ENCODE measurements at regions not wholly inside any gene's neighbourhood (a gene's known extent, or its start where the extent isn't known, plus 50 kb on each side); places are given as distances from the start of the nearest gene placed in this dataset.
"Not testable (repeated sequence)": the region's sequence is repeated elsewhere in the genome, so short reads cannot be mapped to it uniquely, and the experiment has no call there.

DNA sequence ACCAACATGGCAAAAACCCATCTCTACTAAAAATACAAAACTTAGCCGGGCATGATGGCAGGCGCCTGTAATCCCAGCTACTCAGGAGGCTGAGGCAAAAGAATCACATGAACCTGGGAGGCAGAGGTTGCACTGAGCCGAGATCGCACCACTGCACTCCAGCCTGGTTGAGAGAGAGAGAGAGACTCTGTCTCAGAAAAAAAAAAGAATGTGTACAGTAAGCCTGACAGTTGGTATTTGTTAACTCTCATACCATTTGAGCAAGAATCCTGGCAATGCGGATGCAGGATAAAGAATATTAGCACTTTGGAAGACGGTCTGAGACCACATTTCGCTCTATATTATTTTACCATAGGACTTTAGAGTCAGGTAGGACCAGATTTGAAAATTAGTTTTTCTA lies 140.0 kb upstream of the ZNF648 start:
- DNase-seq; H3K27ac ChIP-seq (ENCODE audit: insufficient read depth, low read length, poor library complexity, severe bottlenecking); H3K36me3 ChIP-seq (ENCODE audit: control insufficient read depth, insufficient read depth, low read length); H3K4me3 ChIP-seq (ENCODE audit: insufficient read depth, low read depth, low read length, poor library complexity, severe bottlenecking); H3K9me3 ChIP-seq (ENCODE audit: control insufficient read depth, low read length); H3K4me1 ChIP-seq (ENCODE audit: control insufficient read depth, insufficient read depth, low read length, poor library complexity, severe bottlenecking); H3K27me3 ChIP-seq (replicated peaks; ENCODE audit: control insufficient read depth, insufficient read depth, low read length, poor library complexity, severe bottlenecking): not testable (repeated sequence)

DNA sequence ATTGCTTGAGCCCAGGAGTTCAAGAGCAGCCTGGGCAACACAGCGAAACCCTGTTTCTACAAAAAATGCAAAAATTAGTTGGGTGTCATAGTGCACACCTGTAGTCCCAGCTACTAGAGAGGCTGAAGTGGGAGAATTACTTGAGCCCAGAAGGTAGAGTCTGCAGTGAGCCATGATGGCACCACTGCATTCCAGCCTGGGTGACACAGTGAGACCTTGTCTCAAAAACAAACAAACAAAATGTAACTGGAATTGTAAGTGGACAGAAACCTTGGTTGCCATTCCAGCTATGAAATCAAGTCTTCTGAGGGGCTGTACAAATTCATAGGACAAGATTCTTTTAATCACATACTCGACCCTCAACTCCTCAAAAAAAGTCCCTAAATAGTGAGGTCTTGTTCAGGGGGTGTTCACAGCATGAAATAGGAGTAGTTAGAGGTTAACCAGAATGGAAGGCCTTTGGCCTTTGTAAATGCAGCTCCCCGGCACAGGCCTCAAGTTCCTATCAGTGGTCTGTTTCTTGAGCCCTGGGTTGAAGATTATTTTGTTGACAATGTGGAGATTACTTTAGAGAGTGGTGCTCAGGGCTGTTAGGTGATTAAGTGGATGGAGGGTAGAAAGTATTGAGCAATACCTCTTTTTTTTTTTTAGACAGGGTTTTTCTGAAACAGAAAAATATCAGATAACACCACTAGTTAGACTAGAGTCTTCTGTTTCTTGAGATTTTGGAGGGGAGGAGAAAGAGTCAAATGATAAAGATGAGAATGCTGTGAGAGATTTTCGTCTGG lies 138.7 kb upstream of the ZNF648 start:
- H3K4me1 ChIP-seq (ENCODE audit: control insufficient read depth, insufficient read depth, low read length, poor library complexity, severe bottlenecking): no peaks in the 10 kb centered on the region
- no peak overlapping the region for H3K4me3 ChIP-seq (ENCODE audit: insufficient read depth, low read depth, low read length, poor library complexity, severe bottlenecking)
- no peak overlapping the region for H3K27ac ChIP-seq (ENCODE audit: insufficient read depth, low read length, poor library complexity, severe bottlenecking)
- H3K27me3 ChIP-seq (replicated peaks; ENCODE audit: control insufficient read depth, insufficient read depth, low read length, poor library complexity, severe bottlenecking): no peaks in the 10 kb centered on the region
- H3K9me3 ChIP-seq (ENCODE audit: control insufficient read depth, low read length): no peaks in the 10 kb centered on the region
- no peaks in the 10 kb centered on the region for H3K36me3 ChIP-seq (ENCODE audit: control insufficient read depth, insufficient read depth, low read length)
- DNase-seq: no peak

DNA sequence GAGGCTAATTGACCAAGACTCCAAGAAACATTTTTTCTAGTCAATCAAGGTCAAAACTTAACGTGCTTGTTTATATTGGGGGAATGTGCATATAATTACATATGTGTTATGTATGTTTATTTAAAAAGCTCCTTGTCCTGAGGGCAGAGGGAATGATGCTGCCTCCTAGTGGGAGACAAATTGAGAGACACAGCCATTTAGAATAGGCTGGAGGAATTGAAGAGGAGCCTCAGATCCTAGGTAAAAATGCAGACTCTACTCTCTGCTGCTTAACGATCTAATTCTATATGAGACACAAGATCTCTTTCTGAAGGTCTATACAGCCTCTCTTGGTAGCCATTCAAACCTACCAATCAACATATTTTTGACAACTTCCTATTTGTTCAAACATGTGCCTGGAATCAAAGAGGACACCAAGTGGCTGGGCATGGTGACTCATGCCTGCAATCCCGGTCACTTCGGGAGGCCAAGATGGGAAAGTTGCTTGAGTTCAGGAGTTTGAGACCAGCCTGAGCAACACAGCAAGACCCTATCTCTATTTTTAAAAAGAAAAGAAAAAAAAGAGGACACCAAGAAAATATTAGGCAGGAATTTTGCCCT lies 136.6 kb upstream of the ZNF648 start:
- Histone ChIP-seq H3K4me1 (ENCODE audit: control insufficient read depth, insufficient read depth, low read length, poor library complexity, severe bottlenecking) (no peaks in the 10 kb centered on the region), H3K27ac (ENCODE audit: insufficient read depth, low read length, poor library complexity, severe bottlenecking) (no peak overlapping the region), H3K4me3 (ENCODE audit: insufficient read depth, low read depth, low read length, poor library complexity, severe bottlenecking) (no peak overlapping the region), H3K9me3 (ENCODE audit: control insufficient read depth, low read length) (no peaks in the 10 kb centered on the region), H3K36me3 (ENCODE audit: control insufficient read depth, insufficient read depth, low read length) (no peaks in the 10 kb centered on the region), H3K27me3 (replicated peaks; ENCODE audit: control insufficient read depth, insufficient read depth, low read length, poor library complexity, severe bottlenecking) (no peaks in the 10 kb centered on the region)
- DNase-seq: no peak

DNA sequence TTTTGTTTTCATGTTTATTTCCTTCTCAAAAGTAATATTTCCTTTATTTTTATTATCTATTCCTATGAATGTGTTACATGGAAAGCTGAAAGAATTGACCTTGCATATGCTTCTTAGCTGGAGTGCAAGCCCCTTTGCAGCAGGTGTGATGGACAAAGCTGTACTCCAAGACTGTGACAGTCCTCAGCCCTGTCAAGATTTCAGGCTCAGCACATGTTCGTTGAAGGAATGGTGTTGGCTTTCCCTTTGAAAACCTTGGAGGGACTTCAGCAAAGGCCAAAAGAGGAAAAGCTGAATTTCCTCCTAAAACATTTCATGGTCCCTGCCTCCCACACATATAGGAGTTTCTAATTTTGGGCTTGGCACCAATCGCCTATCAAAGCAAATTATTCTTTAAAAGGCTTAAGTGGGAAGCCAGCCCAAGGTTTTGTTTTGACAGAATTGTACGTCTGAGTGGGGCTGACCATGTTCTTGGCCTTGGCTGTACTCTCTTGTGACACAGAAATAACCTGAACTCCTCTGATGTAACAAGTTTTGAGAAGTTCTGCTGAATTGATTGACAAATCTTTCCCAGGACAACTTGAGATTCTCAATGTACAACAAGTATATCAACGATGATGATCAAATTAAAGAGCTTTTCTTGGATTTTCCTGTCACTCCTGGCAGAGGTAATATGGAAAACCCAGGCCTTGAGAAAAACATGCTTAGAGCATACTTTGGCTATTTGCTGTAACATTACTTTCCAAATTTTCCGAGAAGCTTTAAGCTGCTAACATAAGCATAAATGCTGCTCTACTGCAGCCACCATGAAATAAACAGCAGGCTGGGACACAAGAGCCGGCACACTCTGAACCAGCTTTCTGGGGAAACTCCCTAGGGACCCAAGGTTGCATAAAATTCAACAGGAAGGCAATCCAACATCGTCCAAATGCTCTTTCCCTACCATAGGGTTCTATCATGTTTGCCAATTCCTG lies 135.7 kb upstream of the ZNF648 start:
- peak in 1 of 3 donors; percentile 1 for DNase-seq
- H3K4me1 ChIP-seq (ENCODE audit: control insufficient read depth, insufficient read depth, low read length, poor library complexity, severe bottlenecking): no peaks in the 10 kb centered on the region
- no peaks in the 10 kb centered on the region for H3K27me3 ChIP-seq (replicated peaks; ENCODE audit: control insufficient read depth, insufficient read depth, low read length, poor library complexity, severe bottlenecking)
- no peaks in the 10 kb centered on the region for H3K9me3 ChIP-seq (ENCODE audit: control insufficient read depth, low read length)
- H3K36me3 ChIP-seq (ENCODE audit: control insufficient read depth, insufficient read depth, low read length): no peaks in the 10 kb centered on the region
- no peak overlapping the region for H3K27ac ChIP-seq (ENCODE audit: insufficient read depth, low read length, poor library complexity, severe bottlenecking)
- H3K4me3 ChIP-seq (ENCODE audit: insufficient read depth, low read depth, low read length, poor library complexity, severe bottlenecking): no peak overlapping the region

DNA sequence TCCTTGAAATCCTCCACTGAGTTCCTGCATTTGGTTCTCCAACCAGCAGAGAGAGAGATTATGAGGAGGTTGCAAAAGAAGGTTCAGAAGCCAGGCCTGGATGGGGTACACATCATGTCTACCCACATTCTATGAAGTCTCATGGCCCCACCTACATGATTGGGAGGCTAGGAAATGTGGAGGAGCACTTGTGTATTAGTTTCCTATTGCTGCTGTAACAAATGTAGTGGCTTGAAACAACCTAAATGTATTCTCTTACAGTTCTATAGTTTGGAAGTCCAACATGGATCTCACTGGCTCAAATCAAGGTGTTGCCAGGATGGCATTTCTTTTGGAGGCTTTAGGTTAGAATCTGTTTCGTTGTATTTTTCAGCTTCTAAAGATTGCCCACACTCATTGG lies 134.2 kb upstream of the ZNF648 start:
- no peaks in the 10 kb centered on the region for H3K27me3 ChIP-seq (replicated peaks; ENCODE audit: control insufficient read depth, insufficient read depth, low read length, poor library complexity, severe bottlenecking)
- no peak for DNase-seq
- no peak overlapping the region for H3K4me3 ChIP-seq (ENCODE audit: insufficient read depth, low read depth, low read length, poor library complexity, severe bottlenecking)
- no peaks in the 10 kb centered on the region for H3K36me3 ChIP-seq (ENCODE audit: control insufficient read depth, insufficient read depth, low read length)
- H3K27ac ChIP-seq (ENCODE audit: insufficient read depth, low read length, poor library complexity, severe bottlenecking): no peak overlapping the region
- H3K4me1 ChIP-seq (ENCODE audit: control insufficient read depth, insufficient read depth, low read length, poor library complexity, severe bottlenecking): no peaks in the 10 kb centered on the region
- no peaks in the 10 kb centered on the region for H3K9me3 ChIP-seq (ENCODE audit: control insufficient read depth, low read length)

DNA sequence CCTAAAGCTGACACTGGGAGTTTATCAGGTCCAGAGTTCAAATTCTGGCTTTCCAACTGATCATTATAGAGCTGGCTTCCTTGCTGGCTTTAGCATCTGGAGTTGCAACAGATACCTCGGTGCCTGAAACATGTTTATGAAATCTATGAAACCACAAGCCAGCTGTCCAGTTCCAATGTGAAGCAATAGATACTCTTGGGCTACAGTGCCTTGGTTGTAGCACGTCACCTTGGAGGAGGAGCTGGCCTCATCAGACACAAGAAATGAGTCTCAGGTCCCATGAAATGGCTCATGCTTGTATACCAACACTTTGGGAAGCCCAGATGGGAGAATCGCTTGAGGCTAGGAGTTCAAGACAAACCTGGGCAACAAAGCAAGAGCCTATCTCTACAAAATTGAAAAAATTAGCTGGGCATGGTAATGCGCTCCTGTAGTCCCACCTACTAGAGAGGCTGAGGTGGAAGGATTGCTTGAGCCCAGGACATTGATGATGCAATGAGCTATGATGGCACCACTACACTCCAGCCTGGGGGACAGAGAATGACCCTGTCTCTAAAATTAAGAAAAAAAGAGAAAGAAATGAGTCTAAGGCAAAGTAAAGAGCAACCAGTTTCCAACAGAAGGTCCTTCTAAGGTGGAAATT lies 132.5 kb upstream of the ZNF648 start:
- no peaks in the 10 kb centered on the region for H3K9me3 ChIP-seq (ENCODE audit: control insufficient read depth, low read length)
- DNase-seq: no peak
- no peaks in the 10 kb centered on the region for H3K27me3 ChIP-seq (replicated peaks; ENCODE audit: control insufficient read depth, insufficient read depth, low read length, poor library complexity, severe bottlenecking)
- H3K4me3 ChIP-seq (ENCODE audit: insufficient read depth, low read depth, low read length, poor library complexity, severe bottlenecking): no peak overlapping the region
- no peaks in the 10 kb centered on the region for H3K4me1 ChIP-seq (ENCODE audit: control insufficient read depth, insufficient read depth, low read length, poor library complexity, severe bottlenecking)
- H3K27ac ChIP-seq (ENCODE audit: insufficient read depth, low read length, poor library complexity, severe bottlenecking): no peak overlapping the region
- H3K36me3 ChIP-seq (ENCODE audit: control insufficient read depth, insufficient read depth, low read length): no peaks in the 10 kb centered on the region

DNA sequence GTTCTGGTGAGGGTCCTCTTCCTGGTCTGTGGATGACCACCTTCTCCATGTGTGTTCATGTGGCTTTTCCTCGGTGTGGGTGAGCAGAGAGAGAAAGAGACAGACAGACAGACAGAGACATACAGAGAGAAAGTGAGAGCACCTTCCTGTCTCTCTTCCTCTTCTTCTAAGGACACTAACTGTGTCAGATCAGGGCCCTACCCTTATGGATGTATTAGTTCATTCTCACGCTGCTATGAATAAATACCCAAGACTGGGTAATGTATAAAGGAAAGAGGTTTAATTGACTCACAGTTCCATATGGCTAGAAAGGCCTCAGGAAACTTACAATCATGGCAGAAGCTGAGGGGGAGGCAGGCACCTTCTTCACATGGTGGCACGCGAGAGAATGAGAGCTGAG lies 131.5 kb upstream of the ZNF648 start:
- H3K9me3 ChIP-seq (ENCODE audit: control insufficient read depth, low read length): no peaks in the 10 kb centered on the region
- no peaks in the 10 kb centered on the region for H3K27me3 ChIP-seq (replicated peaks; ENCODE audit: control insufficient read depth, insufficient read depth, low read length, poor library complexity, severe bottlenecking)
- H3K4me3 ChIP-seq (ENCODE audit: insufficient read depth, low read depth, low read length, poor library complexity, severe bottlenecking): no peak overlapping the region
- no peak for DNase-seq
- H3K27ac ChIP-seq (ENCODE audit: insufficient read depth, low read length, poor library complexity, severe bottlenecking): no peak overlapping the region
- no peaks in the 10 kb centered on the region for H3K4me1 ChIP-seq (ENCODE audit: control insufficient read depth, insufficient read depth, low read length, poor library complexity, severe bottlenecking)
- H3K36me3 ChIP-seq (ENCODE audit: control insufficient read depth, insufficient read depth, low read length): no peaks in the 10 kb centered on the region

DNA sequence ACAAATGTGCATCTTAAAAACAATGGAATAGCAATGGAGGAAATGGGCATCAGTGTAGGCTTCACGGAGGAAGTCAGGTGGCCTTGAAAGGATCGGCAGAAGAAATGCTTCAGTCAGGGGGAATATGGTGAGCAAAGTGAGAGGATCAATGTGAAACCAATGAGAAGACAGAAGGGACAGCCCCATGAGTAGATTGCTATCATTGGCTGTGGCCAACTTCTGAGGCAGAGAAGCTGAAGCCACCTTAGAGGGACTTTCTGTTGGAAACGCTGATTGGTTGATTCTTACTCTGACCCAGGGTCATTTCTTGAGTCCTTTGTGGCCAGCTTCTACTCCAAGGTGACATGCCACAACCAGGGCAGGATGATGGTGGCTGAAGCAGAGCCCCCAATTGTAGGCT lies 130.7 kb upstream of the ZNF648 start:
- no peaks in the 10 kb centered on the region for H3K9me3 ChIP-seq (ENCODE audit: control insufficient read depth, low read length)
- H3K36me3 ChIP-seq (ENCODE audit: control insufficient read depth, insufficient read depth, low read length): no peaks in the 10 kb centered on the region
- no peak for DNase-seq
- H3K27ac ChIP-seq (ENCODE audit: insufficient read depth, low read length, poor library complexity, severe bottlenecking): no peak overlapping the region
- no peaks in the 10 kb centered on the region for H3K4me1 ChIP-seq (ENCODE audit: control insufficient read depth, insufficient read depth, low read length, poor library complexity, severe bottlenecking)
- H3K4me3 ChIP-seq (ENCODE audit: insufficient read depth, low read depth, low read length, poor library complexity, severe bottlenecking): no peak overlapping the region
- H3K27me3 ChIP-seq (replicated peaks; ENCODE audit: control insufficient read depth, insufficient read depth, low read length, poor library complexity, severe bottlenecking): no peaks in the 10 kb centered on the region

DNA sequence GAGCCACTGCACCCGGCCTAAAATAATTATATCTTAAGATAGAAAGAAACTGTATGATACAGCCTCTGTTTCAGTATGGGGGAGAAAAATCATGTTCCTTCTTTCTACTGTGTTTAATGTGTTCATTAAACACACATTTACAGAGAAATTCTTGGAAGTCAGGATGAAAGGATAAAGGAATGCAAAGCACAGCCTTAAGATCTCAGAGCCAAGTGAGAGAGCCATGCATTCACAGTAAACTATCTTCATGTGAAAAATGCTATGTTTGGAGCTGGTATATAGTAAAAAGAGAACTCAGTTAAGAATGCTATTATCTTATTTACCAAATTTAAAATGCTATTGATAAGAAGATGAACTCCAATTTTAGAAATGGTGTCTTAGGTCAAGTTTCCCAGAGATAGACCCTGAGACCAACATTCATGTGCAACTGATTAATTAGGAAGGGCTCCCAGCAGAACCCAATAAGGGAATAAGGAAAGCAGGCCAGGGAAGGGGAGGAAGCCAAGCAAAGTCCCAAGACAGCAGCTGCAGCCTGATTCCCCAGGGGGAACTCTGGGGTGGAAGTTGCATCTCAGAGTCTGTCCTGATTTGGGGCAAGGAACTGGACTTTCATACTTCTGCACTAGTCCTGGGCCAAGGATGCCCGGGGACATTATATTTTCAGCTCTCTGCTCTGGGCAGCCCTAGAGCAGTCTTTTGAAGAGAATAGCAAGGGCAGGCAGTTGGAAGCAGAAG lies 130.0 kb upstream of the ZNF648 start:
- Histone ChIP-seq H3K27me3 (replicated peaks; ENCODE audit: control insufficient read depth, insufficient read depth, low read length, poor library complexity, severe bottlenecking) (no peaks in the 10 kb centered on the region), H3K9me3 (ENCODE audit: control insufficient read depth, low read length) (no peaks in the 10 kb centered on the region), H3K4me1 (ENCODE audit: control insufficient read depth, insufficient read depth, low read length, poor library complexity, severe bottlenecking) (no peaks in the 10 kb centered on the region), H3K27ac (ENCODE audit: insufficient read depth, low read length, poor library complexity, severe bottlenecking) (no peak overlapping the region), H3K36me3 (ENCODE audit: control insufficient read depth, insufficient read depth, low read length) (no peaks in the 10 kb centered on the region), H3K4me3 (ENCODE audit: insufficient read depth, low read depth, low read length, poor library complexity, severe bottlenecking) (no peak overlapping the region)
- no peak for DNase-seq

Measured in effector memory CD4-positive, alpha-beta T cell (primary cell).